Astrocyte of the cerebellum (primary cell): ENCODE measurements at regions not wholly inside any gene's neighbourhood (a gene's known extent, or its start where the extent isn't known, plus 50 kb on each side); places are given as distances from the start of the nearest gene placed in this dataset.
"Not testable (repeated sequence)": the region's sequence is repeated elsewhere in the genome, so short reads cannot be mapped to it uniquely, and the experiment has no call there.

Experiments used
- DNase-seq: peaks from one replicate; pipeline ENCODE4 v3.0.0-alpha.2; 2011; ENCODE audit warnings: low read depth
- H3K4me3 ChIP-seq: 2 replicates; pipeline ENCODE4 v1.5.1; 2011; ENCODE audit warnings: mild to moderate bottlenecking, low read depth, low read length, moderate library complexity
- CTCF ChIP-seq: IDR thresholded peaks from 2 replicates; pipeline ENCODE4 v1.5.1; 2012; ENCODE audit warnings: low read length, low read depth, moderate library complexity, mild to moderate bottlenecking; ENCODE audit errors: missing control alignments
- in situ Hi-C: cut with HindIII; loops from 2 replicates; pipeline ENCODE4 v1.10.0; 2017; ENCODE audit warnings: low sequenced_read_pairs

DNA sequence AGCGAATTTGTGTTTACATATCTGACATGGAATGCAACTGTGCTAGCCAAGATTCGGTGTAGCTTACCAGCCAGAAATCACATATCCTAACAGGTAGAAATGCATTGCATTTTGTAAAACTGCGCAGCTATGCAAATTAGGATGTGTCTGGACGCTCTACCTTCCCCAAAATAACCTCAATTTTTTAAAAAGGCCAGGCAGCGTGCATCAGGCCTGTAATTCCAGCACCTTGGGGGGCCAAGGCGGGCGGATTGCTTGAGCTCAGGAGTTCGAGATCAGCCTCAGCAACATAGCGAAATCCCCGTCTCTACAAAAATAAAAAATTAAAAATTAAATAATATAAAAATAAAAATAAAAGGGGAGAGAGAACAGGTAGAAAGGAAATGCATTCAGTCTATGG, 305.0 kb downstream of the TYW1 start:
- in situ Hi-C loops = no loop called here
- peak overlapping the region; percentile 86 for H3K4me3 ChIP-seq
- no peak for DNase-seq
- TF ChIP-seq CTCF = no peak

GRCh38 chr7:67302113-67303039, 305.7 kb downstream of the TYW1 start:
- TF ChIP-seq CTCF = peak; percentile 23
- in situ Hi-C loops = no loop called here
- DNase-seq = peak; percentile 99
- peak overlapping the region; percentile 86 for H3K4me3 ChIP-seq

DNA sequence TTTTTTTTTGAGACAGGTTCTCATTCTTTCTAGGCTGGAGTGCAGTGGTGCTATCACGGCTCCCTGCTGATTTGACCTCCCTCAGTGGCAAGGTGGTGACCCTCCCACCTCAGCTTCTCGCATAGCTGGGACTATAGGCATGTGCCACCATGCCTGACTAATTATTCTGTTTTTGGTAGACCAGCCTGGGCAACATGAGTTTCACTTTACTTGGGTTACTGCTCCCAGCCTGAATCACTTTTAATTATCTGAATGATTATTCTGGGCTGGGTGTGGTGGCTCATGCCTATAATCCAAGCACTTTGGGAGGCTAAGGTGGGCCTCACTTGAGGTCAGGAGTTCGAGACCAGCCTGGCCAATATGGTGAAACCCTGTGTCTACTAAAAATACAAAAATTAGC, 308.2 kb downstream of the TYW1 start:
- H3K4me3 ChIP-seq, in situ Hi-C loops, DNase-seq: not testable (repeated sequence)

DNA sequence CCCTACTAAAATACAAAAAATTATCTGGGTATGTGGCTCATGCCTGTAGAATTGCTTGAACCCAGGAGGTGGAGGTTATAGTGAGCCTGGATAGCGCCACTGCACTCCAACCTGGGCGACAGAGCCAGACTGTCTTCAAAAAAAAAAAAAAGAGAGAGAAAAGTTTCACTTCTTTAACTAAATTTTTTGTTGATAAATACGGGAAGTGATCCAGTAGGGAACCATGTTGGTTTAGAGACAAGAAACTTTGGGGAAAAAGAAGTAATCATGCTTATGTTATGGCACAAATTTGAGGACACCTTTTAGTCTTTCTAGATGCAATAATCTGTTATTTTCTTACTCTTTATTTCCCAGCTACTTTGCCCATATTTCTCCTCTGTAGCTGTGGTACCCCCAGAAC, 309.7 kb downstream of the TYW1 start:
- in situ Hi-C loops = no loop called here
- TF ChIP-seq CTCF = no peak
- DNase-seq = no peak
- no peak overlapping the region for H3K4me3 ChIP-seq

DNA sequence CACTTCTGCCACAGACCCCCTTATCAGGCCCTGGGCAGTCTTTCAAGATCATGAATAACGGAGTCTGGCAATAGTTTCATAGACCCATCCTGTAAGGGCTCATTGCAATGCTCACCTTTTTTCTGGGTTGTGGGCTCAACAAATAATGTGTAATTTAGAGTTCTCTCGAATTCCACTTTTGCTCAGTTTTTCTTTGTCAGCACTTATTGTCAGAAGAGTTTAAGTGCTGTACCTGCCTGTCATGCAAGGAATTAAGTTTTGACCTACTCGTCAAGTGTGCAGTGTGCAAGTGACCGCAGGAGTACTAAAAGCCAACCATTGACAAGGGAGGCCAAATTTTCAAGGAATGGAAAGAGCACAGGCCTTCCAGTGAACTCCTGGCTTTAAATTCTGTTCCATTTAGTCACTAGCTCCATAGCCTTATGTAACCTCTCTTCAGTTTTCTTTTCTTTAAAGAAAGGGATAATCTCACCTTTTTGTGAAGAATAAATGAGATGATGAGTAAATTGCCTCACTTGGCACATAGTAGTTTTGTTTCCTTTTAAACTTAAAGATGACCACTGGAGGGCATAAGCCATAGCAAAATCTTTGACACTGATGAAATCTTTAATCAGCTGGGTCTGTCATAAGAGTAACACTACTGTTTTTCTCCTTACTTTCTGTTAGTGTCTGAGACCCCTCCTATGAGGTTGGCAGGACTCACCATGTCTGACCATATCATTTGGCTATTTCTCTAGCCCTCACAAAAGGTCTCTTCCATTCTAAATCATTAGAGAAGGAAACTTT, 313.3 kb downstream of the TYW1 start:
- no peak for TF ChIP-seq CTCF
- in situ Hi-C loops = no loop called here
- no peak for DNase-seq
- no peak overlapping the region for H3K4me3 ChIP-seq

- DNase-seq = no peak
- no peak overlapping the region for H3K4me3 ChIP-seq
- in situ Hi-C loops = no loop called here
- no peak for TF ChIP-seq CTCF
Observed at GRCh38 chr7:67311901-67312300, 315.3 kb downstream of the TYW1 start.

DNA sequence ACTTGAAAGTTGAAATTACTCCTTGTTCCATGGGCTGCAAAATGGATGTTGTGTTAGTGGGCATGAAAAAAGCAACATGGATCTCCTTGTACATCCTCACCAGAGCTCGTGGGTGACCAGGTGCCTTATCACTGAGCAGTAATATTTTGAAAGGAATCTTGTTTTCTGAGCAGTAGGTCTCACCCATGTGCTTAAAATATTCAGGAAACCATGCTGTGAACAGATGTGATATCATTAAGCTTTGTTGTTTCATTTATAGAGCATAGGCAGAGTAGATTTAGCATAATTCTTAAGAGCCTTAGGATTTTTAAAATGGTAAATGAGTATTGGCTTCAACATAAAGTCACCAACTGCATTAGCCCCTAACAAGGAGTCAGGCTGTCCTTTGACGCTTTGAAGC, 316.6 kb downstream of the TYW1 start:
- H3K4me3 ChIP-seq = no peak overlapping the region
- DNase-seq = no peak
- no peak for TF ChIP-seq CTCF
- in situ Hi-C loops = no loop called here

GRCh38 chr7:67316902-67317301, 320.3 kb downstream of the TYW1 start:
- DNase-seq, in situ Hi-C loops, H3K4me3 ChIP-seq: not testable (repeated sequence)

GRCh38 chr7:67328257-67328656, 331.6 kb downstream of the TYW1 start:
- DNase-seq, in situ Hi-C loops, H3K4me3 ChIP-seq: not testable (repeated sequence)

GRCh38 chr7:67335165-67335564, 338.5 kb downstream of the TYW1 start:
- H3K4me3 ChIP-seq, in situ Hi-C loops, DNase-seq: not testable (repeated sequence)
